ENCODE measurements at regions not wholly inside any gene's neighbourhood (a gene's known extent, or its start where the extent isn't known, plus 50 kb on each side); places are given as distances from the start of the nearest gene placed in this dataset.

DNA sequence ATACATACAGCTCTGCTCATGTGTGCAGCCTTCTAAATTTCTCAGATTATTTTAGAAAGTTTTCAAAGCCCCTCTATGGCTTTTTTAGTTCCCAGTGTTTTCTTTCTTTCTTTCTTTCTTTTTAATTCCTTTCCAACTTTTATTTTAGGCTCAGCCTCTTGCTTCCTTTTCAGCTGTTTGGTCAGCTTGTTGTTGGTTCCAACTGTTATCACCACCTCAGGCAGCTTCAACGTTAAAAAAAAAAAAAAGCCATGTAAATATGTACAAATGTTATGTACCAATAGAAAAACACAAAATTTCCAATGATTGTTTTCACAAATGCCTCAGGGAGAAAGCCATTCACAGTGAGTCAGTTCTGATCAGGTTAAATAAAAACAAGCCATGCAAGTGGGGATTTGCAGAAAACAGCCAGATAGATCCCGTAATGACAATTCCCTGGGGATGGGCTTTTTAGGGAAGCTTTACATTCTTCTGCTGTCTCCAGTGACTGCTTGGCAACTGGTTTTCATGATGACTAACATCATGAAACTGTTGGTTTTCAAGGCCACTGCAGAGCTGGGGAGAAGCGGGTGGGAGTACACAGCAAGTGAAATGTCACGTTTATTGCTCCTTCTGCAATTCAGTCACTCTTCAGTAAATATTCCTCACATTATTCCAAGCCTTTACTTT is 908.4 kb downstream of the EPHA3 start:
- no peak overlapping the region for H3K4me3 ChIP-seq (ENCODE audit: low read depth in 1 of 5, low read length in 5 of 5)
- H3K27ac ChIP-seq (ENCODE audit: low read depth, low read length), result no peak overlapping the region
- no peaks in the 10 kb centered on the region for H3K9me3 ChIP-seq (ENCODE audit: control insufficient read depth in 5 of 5, low read length in 5 of 5)
- H3K27me3 ChIP-seq (ENCODE audit: control insufficient read depth in 5 of 5, insufficient read depth in 4 of 5, low read length in 5 of 5), result no peaks in the 10 kb centered on the region
- peaks cover 0 to 8% (median 0%) of the 10 kb centered on the region in 5 donors for H3K4me1 ChIP-seq (ENCODE audit: control insufficient read depth in 5 of 5, insufficient read depth in 5 of 5, low read length in 5 of 5)
- no peak overlapping the region for H3K9ac ChIP-seq (ENCODE audit: low read length in 5 of 5)
- H3K36me3 ChIP-seq (ENCODE audit: control insufficient read depth in 5 of 5, insufficient read depth in 5 of 5, low read length in 5 of 5), result no peaks in the 10 kb centered on the region

- Histone ChIP-seq H3K4me3 (ENCODE audit: low read depth in 1 of 5, low read length in 5 of 5) (no peak overlapping the region), H3K27me3 (ENCODE audit: control insufficient read depth in 5 of 5, insufficient read depth in 4 of 5, low read length in 5 of 5) (no peaks in the 10 kb centered on the region), H3K4me1 (ENCODE audit: control insufficient read depth in 5 of 5, insufficient read depth in 5 of 5, low read length in 5 of 5) (peaks cover 0 to 8% (median 0%) of the 10 kb centered on the region in 5 donors), H3K9ac (ENCODE audit: low read length in 5 of 5) (no peak overlapping the region), H3K36me3 (ENCODE audit: control insufficient read depth in 5 of 5, insufficient read depth in 5 of 5, low read length in 5 of 5) (no peaks in the 10 kb centered on the region), H3K27ac (ENCODE audit: low read depth, low read length) (no peak overlapping the region), H3K9me3 (ENCODE audit: control insufficient read depth in 5 of 5, low read length in 5 of 5) (no peaks in the 10 kb centered on the region)
Observed at GRCh38 chr3:90016555-90016954, 909.1 kb downstream of the EPHA3 start.

DNA sequence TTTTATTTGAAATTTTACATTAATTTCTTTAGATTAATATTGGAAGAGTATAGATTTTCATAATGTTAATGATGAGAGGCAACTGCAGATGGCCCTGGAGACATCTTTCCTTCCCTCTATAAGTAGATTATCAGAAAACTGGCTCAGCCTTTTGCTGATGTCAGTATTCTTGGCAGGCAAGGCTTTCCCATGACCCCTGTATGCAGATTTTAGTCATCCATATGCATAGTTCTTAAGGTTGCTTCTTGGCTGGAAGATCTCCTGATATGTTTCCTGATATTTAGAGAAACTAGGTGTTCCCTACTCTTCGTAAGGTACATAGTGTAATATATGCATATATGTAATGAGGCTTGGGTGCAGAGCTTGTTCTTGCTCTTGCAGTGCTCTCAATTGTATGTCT is 911.4 kb downstream of the EPHA3 start:
- no peaks in the 10 kb centered on the region for H3K36me3 ChIP-seq (ENCODE audit: control insufficient read depth in 5 of 5, insufficient read depth in 5 of 5, low read length in 5 of 5)
- no peak overlapping the region for H3K4me3 ChIP-seq (ENCODE audit: low read depth in 1 of 5, low read length in 5 of 5)
- H3K4me1 ChIP-seq (ENCODE audit: control insufficient read depth in 5 of 5, insufficient read depth in 5 of 5, low read length in 5 of 5), result peaks cover 0 to 8% (median 0%) of the 10 kb centered on the region in 5 donors
- H3K27ac ChIP-seq (ENCODE audit: low read depth, low read length), result no peak overlapping the region
- H3K27me3 ChIP-seq (ENCODE audit: control insufficient read depth in 5 of 5, insufficient read depth in 4 of 5, low read length in 5 of 5), result no peaks in the 10 kb centered on the region
- H3K9me3 ChIP-seq (ENCODE audit: control insufficient read depth in 5 of 5, low read length in 5 of 5), result no peaks in the 10 kb centered on the region
- no peak overlapping the region for H3K9ac ChIP-seq (ENCODE audit: low read length in 5 of 5)

DNA sequence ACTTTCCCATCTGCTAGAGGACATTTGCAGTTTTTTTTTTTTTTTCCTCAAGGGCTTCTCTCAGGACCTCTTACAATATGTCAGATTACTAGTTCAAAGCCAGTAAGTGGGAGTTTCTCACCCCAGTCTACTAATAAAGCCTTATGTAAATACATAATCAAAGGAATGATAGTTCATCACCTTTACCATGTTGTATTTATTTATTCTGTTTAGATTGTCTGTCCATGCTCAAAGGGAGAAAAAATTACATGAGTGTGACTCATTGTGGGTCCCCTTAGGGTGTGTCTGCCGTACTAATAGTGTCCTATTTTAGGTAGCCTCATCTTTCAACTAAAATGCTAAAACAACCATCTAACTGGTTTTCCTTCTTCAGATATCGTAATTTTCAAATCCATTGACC is 917.6 kb downstream of the EPHA3 start:
- Histone ChIP-seq H3K27me3 (ENCODE audit: control insufficient read depth in 5 of 5, insufficient read depth in 4 of 5, low read length in 5 of 5) (no peaks in the 10 kb centered on the region), H3K9ac (ENCODE audit: low read length in 5 of 5) (no peak overlapping the region), H3K4me1 (ENCODE audit: control insufficient read depth in 5 of 5, insufficient read depth in 5 of 5, low read length in 5 of 5) (no peaks in the 10 kb centered on the region), H3K36me3 (ENCODE audit: control insufficient read depth in 5 of 5, insufficient read depth in 5 of 5, low read length in 5 of 5) (no peaks in the 10 kb centered on the region), H3K4me3 (ENCODE audit: low read depth in 1 of 5, low read length in 5 of 5) (no peak overlapping the region), H3K9me3 (ENCODE audit: control insufficient read depth in 5 of 5, low read length in 5 of 5) (no peaks in the 10 kb centered on the region), H3K27ac (ENCODE audit: low read depth, low read length) (no peak overlapping the region)

GRCh38 chr3:90026406-90026805 is 919.0 kb downstream of the EPHA3 start:
- no peaks in the 10 kb centered on the region for H3K4me1 ChIP-seq (ENCODE audit: control insufficient read depth in 5 of 5, insufficient read depth in 5 of 5, low read length in 5 of 5)
- no peaks in the 10 kb centered on the region for H3K9me3 ChIP-seq (ENCODE audit: control insufficient read depth in 5 of 5, low read length in 5 of 5)
- no peaks in the 10 kb centered on the region for H3K27me3 ChIP-seq (ENCODE audit: control insufficient read depth in 5 of 5, insufficient read depth in 4 of 5, low read length in 5 of 5)
- no peak overlapping the region for H3K4me3 ChIP-seq (ENCODE audit: low read depth in 1 of 5, low read length in 5 of 5)
- H3K9ac ChIP-seq (ENCODE audit: low read length in 5 of 5), result no peak overlapping the region
- no peaks in the 10 kb centered on the region for H3K36me3 ChIP-seq (ENCODE audit: control insufficient read depth in 5 of 5, insufficient read depth in 5 of 5, low read length in 5 of 5)
- no peak overlapping the region for H3K27ac ChIP-seq (ENCODE audit: low read depth, low read length)

- Histone ChIP-seq H3K9me3 (ENCODE audit: control insufficient read depth in 5 of 5, low read length in 5 of 5) (no peaks in the 10 kb centered on the region), H3K36me3 (ENCODE audit: control insufficient read depth in 5 of 5, insufficient read depth in 5 of 5, low read length in 5 of 5) (no peaks in the 10 kb centered on the region), H3K9ac (ENCODE audit: low read length in 5 of 5) (no peak overlapping the region), H3K4me1 (ENCODE audit: control insufficient read depth in 5 of 5, insufficient read depth in 5 of 5, low read length in 5 of 5) (no peaks in the 10 kb centered on the region), H3K4me3 (ENCODE audit: low read depth in 1 of 5, low read length in 5 of 5) (no peak overlapping the region), H3K27ac (ENCODE audit: low read depth, low read length) (no peak overlapping the region), H3K27me3 (ENCODE audit: control insufficient read depth in 5 of 5, insufficient read depth in 4 of 5, low read length in 5 of 5) (no peaks in the 10 kb centered on the region)
Observed at GRCh38 chr3:90031121-90031520, 923.7 kb downstream of the EPHA3 start.

- H3K4me1 ChIP-seq (ENCODE audit: control insufficient read depth in 5 of 5, insufficient read depth in 5 of 5, low read length in 5 of 5), result no peaks in the 10 kb centered on the region
- H3K4me3 ChIP-seq (ENCODE audit: low read depth in 1 of 5, low read length in 5 of 5), result no peak overlapping the region
- H3K36me3 ChIP-seq (ENCODE audit: control insufficient read depth in 5 of 5, insufficient read depth in 5 of 5, low read length in 5 of 5), result no peaks in the 10 kb centered on the region
- H3K27ac ChIP-seq (ENCODE audit: low read depth, low read length), result no peak overlapping the region
- H3K27me3 ChIP-seq (ENCODE audit: control insufficient read depth in 5 of 5, insufficient read depth in 4 of 5, low read length in 5 of 5), result no peaks in the 10 kb centered on the region
- H3K9me3 ChIP-seq (ENCODE audit: control insufficient read depth in 5 of 5, low read length in 5 of 5), result no peaks in the 10 kb centered on the region
- no peak overlapping the region for H3K9ac ChIP-seq (ENCODE audit: low read length in 5 of 5)
Observed at GRCh38 chr3:90032980-90033641, 925.7 kb downstream of the EPHA3 start.

DNA sequence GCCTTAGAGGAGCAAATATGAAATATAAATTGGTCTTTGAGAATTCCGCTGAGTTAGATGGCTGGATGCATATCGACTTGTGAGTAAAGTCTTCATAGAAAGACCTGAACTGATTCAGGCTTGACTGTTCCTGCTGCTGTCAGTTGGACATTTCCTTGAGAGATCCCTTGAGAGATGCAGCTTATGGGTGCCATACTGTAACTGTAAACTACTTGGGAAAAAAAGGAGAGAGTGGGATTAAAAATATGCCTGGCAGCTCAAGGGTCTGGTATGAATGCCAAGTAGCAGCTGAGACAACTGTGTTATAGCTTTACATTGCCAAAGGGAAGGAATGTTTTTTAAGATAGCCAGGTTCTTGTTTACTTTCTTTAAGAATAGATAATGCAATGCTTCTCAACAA is 926.6 kb downstream of the EPHA3 start:
- Histone ChIP-seq H3K9ac (ENCODE audit: low read length in 5 of 5) (no peak overlapping the region), H3K9me3 (ENCODE audit: control insufficient read depth in 5 of 5, low read length in 5 of 5) (no peaks in the 10 kb centered on the region), H3K4me3 (ENCODE audit: low read depth in 1 of 5, low read length in 5 of 5) (no peak overlapping the region), H3K4me1 (ENCODE audit: control insufficient read depth in 5 of 5, insufficient read depth in 5 of 5, low read length in 5 of 5) (no peaks in the 10 kb centered on the region), H3K27ac (ENCODE audit: low read depth, low read length) (no peak overlapping the region), H3K27me3 (ENCODE audit: control insufficient read depth in 5 of 5, insufficient read depth in 4 of 5, low read length in 5 of 5) (no peaks in the 10 kb centered on the region), H3K36me3 (ENCODE audit: control insufficient read depth in 5 of 5, insufficient read depth in 5 of 5, low read length in 5 of 5) (no peaks in the 10 kb centered on the region)

DNA sequence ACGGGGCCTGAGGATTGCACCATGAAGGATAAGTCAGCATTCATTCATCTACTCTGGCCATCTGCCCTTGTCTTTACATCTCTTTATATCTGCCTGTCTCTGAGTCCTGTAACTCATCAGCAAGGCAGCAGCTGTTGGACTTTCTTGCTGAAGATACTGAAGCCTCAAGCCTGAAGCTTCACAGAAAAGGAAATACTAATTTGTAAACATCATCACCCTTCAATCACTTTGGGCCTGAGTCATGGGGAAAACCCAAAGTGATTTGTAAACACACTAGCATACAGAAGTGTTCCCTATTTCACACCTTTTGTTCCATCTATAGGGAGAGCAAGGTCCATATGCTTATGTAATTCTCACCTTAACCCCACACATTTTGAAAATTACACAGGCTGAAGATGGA is 928.2 kb downstream of the EPHA3 start:
- Histone ChIP-seq H3K36me3 (ENCODE audit: control insufficient read depth in 5 of 5, insufficient read depth in 5 of 5, low read length in 5 of 5) (no peaks in the 10 kb centered on the region), H3K9me3 (ENCODE audit: control insufficient read depth in 5 of 5, low read length in 5 of 5) (no peaks in the 10 kb centered on the region), H3K4me1 (ENCODE audit: control insufficient read depth in 5 of 5, insufficient read depth in 5 of 5, low read length in 5 of 5) (no peaks in the 10 kb centered on the region), H3K4me3 (ENCODE audit: low read depth in 1 of 5, low read length in 5 of 5) (no peak overlapping the region), H3K27me3 (ENCODE audit: control insufficient read depth in 5 of 5, insufficient read depth in 4 of 5, low read length in 5 of 5) (no peaks in the 10 kb centered on the region), H3K9ac (ENCODE audit: low read length in 5 of 5) (no peak overlapping the region), H3K27ac (ENCODE audit: low read depth, low read length) (no peak overlapping the region)

GRCh38 chr3:90036939-90037469 is 929.6 kb downstream of the EPHA3 start:
- no peaks in the 10 kb centered on the region for H3K4me1 ChIP-seq (ENCODE audit: control insufficient read depth in 5 of 5, insufficient read depth in 5 of 5, low read length in 5 of 5)
- H3K27me3 ChIP-seq (ENCODE audit: control insufficient read depth in 5 of 5, insufficient read depth in 4 of 5, low read length in 5 of 5), result no peaks in the 10 kb centered on the region
- H3K9ac ChIP-seq (ENCODE audit: low read length in 5 of 5), result no peak overlapping the region
- no peak overlapping the region for H3K27ac ChIP-seq (ENCODE audit: low read depth, low read length)
- no peaks in the 10 kb centered on the region for H3K36me3 ChIP-seq (ENCODE audit: control insufficient read depth in 5 of 5, insufficient read depth in 5 of 5, low read length in 5 of 5)
- no peaks in the 10 kb centered on the region for H3K9me3 ChIP-seq (ENCODE audit: control insufficient read depth in 5 of 5, low read length in 5 of 5)
- no peak overlapping the region for H3K4me3 ChIP-seq (ENCODE audit: low read depth in 1 of 5, low read length in 5 of 5)
